T-helper 1 cell treated with Interleukin-12 subunit alpha and Interleukin-12 subunit beta and Interleukin-4 antibody, amounts not matched to agents 30 μg/mL and 1 μg/mL, for 36 hours (primary cell): ENCODE measurements at regions not wholly inside any gene's neighbourhood (a gene's known extent, or its start where the extent isn't known, plus 50 kb on each side); places are given as distances from the start of the nearest gene placed in this dataset.

Experiments used
- H3K27ac Mint-ChIP-seq: one replicate; pipeline ENCODE4 v1.8.0; 2021; ENCODE audit warnings: mild to moderate bottlenecking, mixed read lengths
- H3K27me3 Mint-ChIP-seq: one replicate; pipeline ENCODE4 v1.8.0; 2021; ENCODE audit warnings: low read depth, mixed read lengths
- H3K36me3 Mint-ChIP-seq: one replicate; pipeline ENCODE4 v1.8.0; 2021; ENCODE audit warnings: low read depth, mixed read lengths
- H3K4me1 Mint-ChIP-seq: one replicate; pipeline ENCODE4 v1.8.0; 2021; ENCODE audit warnings: low read depth, mixed read lengths
- H3K4me3 Mint-ChIP-seq: one replicate; pipeline ENCODE4 v1.8.0; 2021; ENCODE audit warnings: mild to moderate bottlenecking, moderate library complexity, mixed read lengths
- H3K9me3 Mint-ChIP-seq: one replicate; pipeline ENCODE4 v1.8.0; 2021; ENCODE audit warnings: mixed read lengths

- Mint-ChIP-seq H3K27me3 (no peaks in the 10 kb centered on the region), H3K36me3 (no peaks in the 10 kb centered on the region), H3K9me3 (no peaks in the 10 kb centered on the region), H3K4me3 (no peak overlapping the region), H3K4me1 (peaks cover 19% of the 10 kb centered on the region), H3K27ac (no peak overlapping the region)
Measured at GRCh38 chr6:11654876-11655275, 117.3 kb downstream of the TMEM170B start.

GRCh38 chr6:11656491-11656890 lies 118.9 kb downstream of the TMEM170B start:
- no peaks in the 10 kb centered on the region for H3K9me3 Mint-ChIP-seq
- peaks cover 19% of the 10 kb centered on the region for H3K4me1 Mint-ChIP-seq
- H3K27me3 Mint-ChIP-seq: no peaks in the 10 kb centered on the region
- H3K4me3 Mint-ChIP-seq: no peak overlapping the region
- H3K27ac Mint-ChIP-seq: no peak overlapping the region
- no peaks in the 10 kb centered on the region for H3K36me3 Mint-ChIP-seq

- H3K4me1 Mint-ChIP-seq: peaks cover 3% of the 10 kb centered on the region
- no peaks in the 10 kb centered on the region for H3K9me3 Mint-ChIP-seq
- no peak overlapping the region for H3K27ac Mint-ChIP-seq
- H3K36me3 Mint-ChIP-seq: no peaks in the 10 kb centered on the region
- H3K4me3 Mint-ChIP-seq: no peak overlapping the region
- H3K27me3 Mint-ChIP-seq: no peaks in the 10 kb centered on the region
Measured at GRCh38 chr6:11659757-11660156, 118.8 kb downstream of the ADTRP start.

DNA sequence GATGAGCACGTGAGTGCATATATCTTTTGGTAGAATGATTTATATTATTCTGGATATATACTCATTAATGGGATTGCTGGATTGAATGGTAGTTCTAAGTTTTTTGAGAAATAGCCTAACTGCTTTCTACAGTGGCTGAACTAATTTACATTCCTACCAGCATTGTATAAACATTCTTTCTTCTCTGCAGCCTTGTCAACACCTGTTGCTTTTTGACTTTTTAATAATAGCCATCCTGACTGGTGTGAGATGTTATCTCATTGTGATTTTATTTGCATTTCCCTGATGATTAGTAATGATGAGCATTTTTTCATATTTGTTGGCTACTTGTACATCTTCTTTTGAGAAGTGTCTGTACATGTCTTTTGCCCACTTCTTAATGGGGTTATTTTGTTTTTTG lies 116.3 kb downstream of the ADTRP start:
- Mint-ChIP-seq H3K9me3 (no peaks in the 10 kb centered on the region), H3K27me3 (no peaks in the 10 kb centered on the region), H3K4me1 (no peaks in the 10 kb centered on the region), H3K36me3 (no peaks in the 10 kb centered on the region), H3K27ac (no peak overlapping the region), H3K4me3 (no peak overlapping the region)

GRCh38 chr6:11663519-11663918 lies 115.1 kb downstream of the ADTRP start:
- Mint-ChIP-seq H3K4me1 (no peaks in the 10 kb centered on the region), H3K36me3 (no peaks in the 10 kb centered on the region), H3K9me3 (no peaks in the 10 kb centered on the region), H3K27me3 (no peaks in the 10 kb centered on the region), H3K4me3 (no peak overlapping the region), H3K27ac (no peak overlapping the region)
